Cardiac fibroblast (primary cell): ENCODE measurements at regions not wholly inside any gene's neighbourhood (a gene's known extent, or its start where the extent isn't known, plus 50 kb on each side); places are given as distances from the start of the nearest gene placed in this dataset.

Experiments used
- DNase-seq, 2 donors: peaks; one replicate each; pipeline versions ENCODE4 v3.0.0 to v3.0.0-alpha.2; 2010; ENCODE audit warnings: low read depth in 2 of 2
- H3K4me3 ChIP-seq, 2 donors: replicated peaks in 1 of 2; 1 replicate in 1 of 2; 2 replicates in 1 of 2; pipeline ENCODE4 v1.5.1; 2011; ENCODE audit warnings: low read depth in 2 of 2, low read length in 2 of 2, mild to moderate bottlenecking in 2 of 2, moderate library complexity in 1 of 2
- CTCF ChIP-seq: IDR thresholded peaks from one replicate; pipeline ENCODE4 v1.5.1; 2011; ENCODE audit warnings: low read depth, mild to moderate bottlenecking, low read length, inconsistent platforms

- no peak for DNase-seq
- no peak for TF ChIP-seq CTCF
Measured at GRCh38 chr6:91539456-91539855, 952.6 kb upstream of the MAP3K7 start.

GRCh38 chr6:91538622-91539021, 951.8 kb upstream of the MAP3K7 start:
- TF ChIP-seq CTCF: no peak
- DNase-seq: no peak
- H3K4me3 ChIP-seq: no peak overlapping the region

More at GRCh38 chr6:91539456-91539855, 952.6 kb upstream of the MAP3K7 start:
- H3K4me3 ChIP-seq: no peak overlapping the region

- no peak overlapping the region for H3K4me3 ChIP-seq
- DNase-seq: no peak
- no peak for TF ChIP-seq CTCF
Measured at GRCh38 chr6:91534614-91535013, 947.7 kb upstream of the MAP3K7 start.

GRCh38 chr6:91523511-91523910, 936.6 kb upstream of the MAP3K7 start:
- no peak for DNase-seq
- H3K4me3 ChIP-seq: no peak overlapping the region
- TF ChIP-seq CTCF: no peak

GRCh38 chr6:91521999-91522398, 935.1 kb upstream of the MAP3K7 start:
- TF ChIP-seq CTCF: no peak
- DNase-seq: no peak
- no peak overlapping the region for H3K4me3 ChIP-seq

GRCh38 chr6:91509711-91510110, 922.8 kb upstream of the MAP3K7 start:
- TF ChIP-seq CTCF: no peak
- no peak for DNase-seq
- no peak overlapping the region for H3K4me3 ChIP-seq

GRCh38 chr6:91509039-91509438, 922.2 kb upstream of the MAP3K7 start:
- TF ChIP-seq CTCF: no peak
- no peak overlapping the region for H3K4me3 ChIP-seq
- DNase-seq: no peak
